ENCODE measurements at regions not wholly inside any gene's neighbourhood (a gene's known extent, or its start where the extent isn't known, plus 50 kb on each side); places are given as distances from the start of the nearest gene placed in this dataset.

- TF ChIP-seq RFX5 (IDR thresholded peaks at IDR 0.05; ENCODE audit: low read depth, low read length) (no peak), CHD1 (IDR thresholded peaks at IDR 0.05; ENCODE audit: low read depth, low read length) (no peak), CTCF (conservative IDR thresholded peaks at IDR 0.05; ENCODE audit: low read depth, low read length) (no peak), MXI1 (IDR thresholded peaks at IDR 0.05; ENCODE audit: borderline replicate concordance, low read depth, low read length) (no peak), SMC3 (IDR thresholded peaks at IDR 0.05; ENCODE audit: low read depth, low read length) (no peak), POLR2A (IDR thresholded peaks at IDR 0.05; ENCODE audit: low read depth, low read length) (no peak), CEBPB (IDR thresholded peaks at IDR 0.05; ENCODE audit: low read depth, low read length) (no peak), RCOR1 (IDR thresholded peaks at IDR 0.05; ENCODE audit: insufficient replicate concordance, low read length) (no peak)
These were observed 277.1 kb upstream of the PRKX start for GRCh38 chrX:3990569-3990968.

All from IMR-90 (cell line).